ENCODE measurements at regions not wholly inside any gene's neighbourhood (a gene's known extent, or its start where the extent isn't known, plus 50 kb on each side); places are given as distances from the start of the nearest gene placed in this dataset.

GRCh38 chr12:107402041-107403022 lies 283.3 kb upstream of the PWP1 start:
- DNase-seq, result no peak

- DNase-seq, result no peak
Observed at GRCh38 chr12:107404981-107405380, 280.6 kb upstream of the PWP1 start.

DNA sequence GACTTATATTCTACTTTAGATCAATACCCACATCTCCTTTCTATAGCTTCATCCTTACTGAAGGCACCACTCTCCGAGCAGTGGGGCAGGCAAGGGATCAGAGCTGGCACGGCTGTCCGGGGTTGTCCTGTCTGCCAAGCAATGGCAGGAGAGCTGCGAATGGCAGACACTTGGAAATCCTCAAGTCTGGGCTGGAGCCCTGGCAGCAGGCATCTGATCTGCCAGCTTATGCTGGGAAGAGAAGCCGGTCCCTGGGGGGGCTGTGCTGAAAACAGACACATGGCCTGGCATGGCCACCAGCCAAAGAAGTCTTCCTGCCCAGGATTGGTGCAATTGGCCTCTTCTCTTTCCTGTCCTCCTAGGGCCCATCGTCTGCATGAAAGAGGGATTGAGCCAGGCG lies 280.2 kb upstream of the PWP1 start:
- no peak for DNase-seq

DNA sequence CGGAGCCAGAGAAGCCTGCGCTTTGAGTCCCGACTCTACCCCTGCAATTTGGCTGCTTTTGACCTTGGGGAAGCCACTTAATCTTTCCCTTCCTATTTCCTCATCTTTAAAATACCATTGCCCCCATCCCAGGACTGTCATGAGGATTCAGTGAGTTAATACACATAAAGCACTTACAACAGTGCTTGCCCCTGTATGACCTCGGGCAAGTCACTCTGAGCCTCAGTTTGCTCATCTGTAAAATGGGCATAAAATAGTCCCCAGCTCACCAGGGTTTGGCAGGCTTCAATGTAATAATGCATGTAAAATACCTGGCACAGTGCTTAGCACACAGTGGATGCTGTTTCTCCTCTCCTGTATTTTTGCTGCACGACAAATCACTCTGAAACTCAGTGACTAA lies 278.7 kb upstream of the PWP1 start:
- DNase-seq, result no peak

DNA sequence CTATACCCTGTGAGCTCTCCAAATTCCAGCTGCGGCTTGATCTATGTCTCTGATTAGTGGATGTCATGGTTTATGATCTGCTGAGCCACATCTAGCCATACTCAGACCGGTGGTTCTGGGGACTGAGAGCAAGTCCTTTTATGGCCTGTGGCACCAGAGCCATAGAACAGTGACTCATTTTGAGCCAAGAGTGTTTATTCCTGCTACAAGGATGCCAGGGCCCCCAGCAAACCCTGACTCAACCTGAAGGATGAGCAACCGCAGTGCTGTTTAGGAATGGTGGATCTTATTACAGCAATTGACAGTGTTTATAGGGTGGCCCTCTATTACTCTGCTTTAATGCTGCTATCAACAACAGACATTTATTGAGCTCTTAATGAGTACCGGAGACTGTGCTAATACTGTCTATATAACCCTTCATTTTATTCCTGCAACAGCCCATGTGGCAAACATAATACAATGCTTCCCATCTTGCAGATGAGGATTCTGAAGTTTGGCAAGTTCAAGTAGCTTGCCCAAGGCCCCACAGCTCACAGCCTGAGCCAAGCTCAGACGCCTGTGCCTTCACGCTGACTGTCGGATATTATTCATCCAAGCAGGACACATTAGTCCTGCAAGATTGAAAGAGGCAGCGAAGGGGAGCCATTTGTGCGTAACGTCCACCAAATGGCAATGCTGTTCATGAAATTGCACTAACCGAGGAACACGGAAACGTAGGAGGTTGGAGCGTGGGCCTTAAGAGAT lies 273.6 kb upstream of the PWP1 start:
- DNase-seq, result no peak

DNA sequence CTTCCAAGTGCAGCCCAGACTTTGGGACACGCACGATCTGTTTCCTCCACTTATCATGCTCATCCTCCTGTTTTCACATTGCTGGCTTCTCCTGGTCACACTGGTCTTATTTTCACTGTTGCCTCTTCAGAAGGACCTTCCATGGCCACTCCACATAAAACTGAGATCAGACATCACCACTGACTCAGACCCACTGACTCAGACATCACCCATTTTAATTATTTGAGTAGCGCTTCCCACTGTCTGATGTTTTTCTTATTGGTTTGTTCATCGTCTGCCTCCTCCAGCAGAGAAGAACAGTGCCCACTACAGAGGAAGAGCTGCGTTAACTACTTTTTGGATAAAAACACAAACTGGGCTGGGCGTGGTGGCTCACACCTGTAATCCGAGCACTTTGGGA lies 270.5 kb upstream of the PWP1 start:
- DNase-seq, result no peak

DNA sequence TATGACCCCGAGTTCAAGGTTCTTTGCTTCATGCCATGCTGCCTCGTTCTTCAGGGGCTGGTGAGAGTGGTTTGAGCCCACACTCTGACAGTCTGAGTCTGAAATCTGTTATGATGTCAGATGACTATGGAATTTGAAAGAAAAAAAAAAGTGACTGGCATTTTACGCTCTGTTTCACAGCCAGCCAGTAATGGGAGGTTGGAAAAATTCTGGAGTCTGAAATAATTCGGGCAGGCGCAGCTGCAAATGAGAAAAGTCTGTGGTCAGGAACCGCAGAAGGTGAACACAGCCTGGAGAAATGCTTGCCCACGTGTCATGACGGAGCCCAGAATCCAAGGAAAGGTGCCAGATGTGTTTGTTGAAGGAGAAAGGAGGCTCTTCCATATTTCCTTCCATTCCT lies 269.8 kb upstream of the PWP1 start:
- no peak for DNase-seq

GRCh38 chr12:107417004-107417403 lies 268.6 kb upstream of the PWP1 start:
- no peak for DNase-seq

DNA sequence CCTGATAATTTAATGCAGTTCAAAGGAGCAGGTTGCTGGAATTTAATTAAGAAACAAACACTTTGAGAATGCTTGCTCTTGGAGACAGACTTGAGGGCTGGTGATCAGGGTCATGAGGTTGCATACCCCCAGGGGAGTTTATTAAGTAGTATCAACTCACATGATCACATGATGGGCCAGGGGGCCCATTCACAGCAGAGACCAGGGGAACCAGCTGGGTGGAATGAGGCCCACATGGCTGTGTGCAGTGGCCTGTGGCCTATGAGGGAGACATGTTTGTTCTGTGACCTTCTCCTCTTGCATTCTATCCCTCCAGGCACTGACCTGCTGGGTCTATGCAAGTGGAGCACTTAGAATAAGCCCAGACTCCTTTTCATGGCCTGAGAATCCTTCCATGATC lies 266.6 kb upstream of the PWP1 start:
- DNase-seq, result no peak

GRCh38 chr12:107423531-107423930 lies 262.1 kb upstream of the PWP1 start:
- DNase-seq, result no peak

- no peak for DNase-seq
Observed at GRCh38 chr12:107429006-107429705, 256.4 kb upstream of the PWP1 start.

GRCh38 chr12:107431942-107432341 lies 253.7 kb upstream of the PWP1 start:
- no peak for DNase-seq

- peak; percentile 57 for DNase-seq
Observed at GRCh38 chr12:107435072-107435471, 250.5 kb upstream of the PWP1 start.

- no peak for DNase-seq
Observed at GRCh38 chr12:107435520-107435919, 250.1 kb upstream of the PWP1 start.

GRCh38 chr12:107436376-107436775 lies 249.2 kb upstream of the PWP1 start:
- no peak for DNase-seq

DNA sequence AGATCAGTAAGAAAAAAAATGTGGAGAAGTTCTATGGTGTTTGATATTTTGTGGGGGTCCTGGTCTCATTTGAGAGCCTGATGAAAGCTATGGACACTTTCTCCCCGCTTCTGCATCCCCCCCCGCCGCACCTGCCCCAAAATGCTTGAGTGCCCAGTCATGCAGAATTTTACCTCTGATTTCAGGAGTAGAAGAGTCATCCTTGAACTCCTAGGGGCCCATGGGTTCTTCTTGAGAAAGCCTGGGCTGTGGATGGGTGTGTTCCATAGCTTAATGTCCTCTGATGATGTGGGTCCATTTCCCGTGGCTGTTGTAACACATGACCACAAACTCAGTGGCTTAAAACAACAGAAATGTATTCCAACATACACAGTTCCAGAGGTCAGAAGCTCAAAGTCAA lies 248.8 kb upstream of the PWP1 start:
- no peak for DNase-seq

GRCh38 chr12:107437954-107438353 lies 247.6 kb upstream of the PWP1 start:
- no peak for DNase-seq

DNA sequence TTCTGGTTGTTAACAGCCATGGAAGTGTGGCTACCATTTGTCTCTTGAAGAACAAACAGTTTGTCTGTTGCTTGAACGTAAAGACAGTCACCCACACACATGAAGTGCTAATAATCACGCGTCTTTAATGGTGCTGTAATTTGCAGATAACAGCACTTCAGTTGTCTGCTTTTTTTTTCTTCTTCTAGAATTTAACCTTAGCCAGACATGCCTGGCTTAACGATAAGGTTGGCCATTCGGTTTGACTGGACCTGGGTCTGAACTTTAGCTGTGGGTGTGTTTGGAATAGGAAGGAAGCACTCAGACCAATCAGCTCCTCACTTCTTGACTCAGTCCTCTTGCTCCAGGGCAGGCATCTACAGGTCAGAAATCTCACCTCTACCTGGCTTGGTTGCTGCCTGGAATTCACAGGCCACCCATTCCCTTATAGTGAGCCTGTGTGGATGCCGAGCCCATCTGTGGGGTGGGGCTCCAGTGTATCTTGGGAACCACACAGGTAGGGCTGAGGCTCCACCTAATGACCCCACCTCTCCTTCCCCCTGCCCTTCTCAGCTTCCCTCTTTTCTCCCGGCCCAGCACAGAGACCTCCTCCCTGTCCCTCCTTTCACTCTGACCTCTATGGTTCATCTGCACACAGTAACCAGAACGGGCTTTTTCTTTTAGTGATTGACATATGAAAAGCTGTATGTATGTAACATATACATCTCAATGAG lies 246.4 kb upstream of the PWP1 start:
- no peak for DNase-seq

DNA sequence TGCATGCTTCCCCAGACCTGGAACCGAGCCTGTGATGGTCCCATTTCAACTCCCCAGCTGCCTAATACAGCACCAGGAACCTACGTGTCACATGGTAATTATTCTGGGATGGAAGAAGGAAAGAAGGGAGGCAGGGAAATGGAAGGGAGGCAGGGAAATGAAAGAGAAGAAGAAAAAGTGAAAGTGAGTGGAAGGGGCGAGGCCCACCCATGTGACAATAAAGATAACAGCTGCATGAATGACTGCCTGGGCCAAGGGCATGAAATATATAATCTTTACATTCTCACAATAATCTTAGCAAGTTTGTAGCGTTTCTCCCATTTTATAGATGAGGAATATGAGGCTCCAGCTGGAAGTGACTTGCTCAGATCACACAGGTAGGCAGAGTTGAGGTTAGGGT lies 245.0 kb upstream of the PWP1 start:
- DNase-seq, result no peak

DNA sequence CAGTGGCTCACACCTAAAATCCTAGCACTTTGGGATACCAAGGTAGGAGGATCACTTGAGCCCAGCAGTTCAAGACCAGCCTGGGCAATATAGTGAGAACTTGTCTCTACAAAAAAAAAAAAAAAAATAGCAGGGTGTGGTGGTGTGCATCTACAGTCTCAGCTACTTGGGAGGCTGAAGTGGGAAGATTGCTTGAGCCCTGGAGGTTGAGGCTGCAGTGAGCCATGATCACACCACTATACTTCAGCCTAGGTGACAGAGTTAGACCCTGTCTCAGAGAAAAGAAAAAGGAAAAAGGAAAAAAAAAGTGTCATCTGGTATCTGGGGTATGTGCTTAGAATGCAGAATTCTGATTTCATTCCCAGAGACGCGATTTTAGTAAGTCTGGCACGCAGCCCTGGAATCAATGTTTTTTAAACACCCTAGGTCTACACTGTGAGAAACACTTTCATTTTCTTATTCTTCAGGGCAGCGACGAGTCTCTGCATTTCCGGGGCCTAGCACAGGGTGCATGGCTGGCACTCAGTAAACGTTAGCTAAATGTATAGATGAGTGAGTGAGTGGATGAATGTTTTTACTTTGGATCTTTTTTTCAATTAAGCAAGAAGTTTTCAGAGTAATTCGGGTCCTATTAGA lies 243.8 kb upstream of the PWP1 start:
- DNase-seq, result peak; percentile 9

DNA sequence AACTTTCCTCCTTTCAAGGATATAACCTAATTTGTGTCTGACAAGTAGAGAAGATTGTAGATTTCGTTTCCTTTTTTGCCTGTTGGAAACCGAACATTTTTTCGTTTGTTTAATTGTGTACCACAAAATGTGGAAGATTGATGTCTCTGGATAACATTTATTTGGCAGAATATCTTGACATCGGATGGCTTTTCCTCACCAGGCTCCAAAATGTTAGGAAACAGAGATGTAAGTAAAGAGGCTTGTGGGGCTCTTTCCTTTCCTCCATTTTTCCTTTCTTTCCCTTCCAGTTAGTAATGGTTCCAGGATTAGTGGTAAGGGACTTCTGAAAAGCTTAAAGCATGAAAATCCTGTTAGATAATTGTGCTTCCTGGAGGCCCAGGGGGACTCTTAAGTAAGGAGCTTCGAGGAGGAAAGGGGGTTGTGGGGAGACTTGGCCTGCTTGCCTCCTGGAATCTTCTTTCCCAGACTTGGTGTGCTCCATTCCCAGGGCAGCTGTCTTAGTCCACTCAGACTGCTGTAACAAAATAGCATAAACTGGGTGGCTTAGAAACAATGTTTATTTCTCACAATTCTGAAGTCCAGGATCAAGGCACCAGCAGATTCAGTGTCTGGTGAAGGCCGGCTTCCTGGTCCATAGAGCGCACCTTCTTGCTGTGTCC lies 243.1 kb upstream of the PWP1 start:
- peak; percentile 15 for DNase-seq
